ENCODE measurements at regions not wholly inside any gene's neighbourhood (a gene's known extent, or its start where the extent isn't known, plus 50 kb on each side); places are given as distances from the start of the nearest gene placed in this dataset.

DNA sequence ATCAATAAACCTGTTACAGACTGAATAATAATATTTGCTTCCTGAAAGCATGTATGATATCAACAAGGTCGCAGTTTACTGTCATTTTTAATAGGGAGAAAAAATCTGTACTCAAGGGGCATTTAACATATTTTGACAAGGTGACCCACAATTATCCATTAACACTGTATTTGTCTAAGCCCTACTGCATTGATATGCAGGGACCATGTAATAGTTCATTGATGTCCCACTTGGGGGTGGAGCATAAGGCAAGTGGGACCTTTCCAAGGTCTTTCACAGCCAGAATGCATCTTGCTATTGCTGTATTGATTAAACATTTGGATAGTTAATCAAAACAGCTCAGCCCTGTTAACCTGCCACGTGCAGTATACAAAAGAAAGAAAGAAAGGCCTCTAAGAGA, 502.0 kb downstream of the NR2F1-AS1 start:
- TF ChIP-seq, protein P1, sequence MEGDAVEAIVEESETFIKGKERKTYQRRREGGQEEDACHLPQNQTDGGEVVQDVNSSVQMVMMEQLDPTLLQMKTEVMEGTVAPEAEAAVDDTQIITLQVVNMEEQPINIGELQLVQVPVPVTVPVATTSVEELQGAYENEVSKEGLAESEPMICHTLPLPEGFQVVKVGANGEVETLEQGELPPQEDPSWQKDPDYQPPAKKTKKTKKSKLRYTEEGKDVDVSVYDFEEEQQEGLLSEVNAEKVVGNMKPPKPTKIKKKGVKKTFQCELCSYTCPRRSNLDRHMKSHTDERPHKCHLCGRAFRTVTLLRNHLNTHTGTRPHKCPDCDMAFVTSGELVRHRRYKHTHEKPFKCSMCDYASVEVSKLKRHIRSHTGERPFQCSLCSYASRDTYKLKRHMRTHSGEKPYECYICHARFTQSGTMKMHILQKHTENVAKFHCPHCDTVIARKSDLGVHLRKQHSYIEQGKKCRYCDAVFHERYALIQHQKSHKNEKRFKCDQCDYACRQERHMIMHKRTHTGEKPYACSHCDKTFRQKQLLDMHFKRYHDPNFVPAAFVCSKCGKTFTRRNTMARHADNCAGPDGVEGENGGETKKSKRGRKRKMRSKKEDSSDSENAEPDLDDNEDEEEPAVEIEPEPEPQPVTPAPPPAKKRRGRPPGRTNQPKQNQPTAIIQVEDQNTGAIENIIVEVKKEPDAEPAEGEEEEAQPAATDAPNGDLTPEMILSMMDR (IDR thresholded peaks at IDR 0.05): no peak
- TF ChIP-seq POLR2A (IDR thresholded peaks at IDR 0.05): no peak
